HCT116 (cell line): ENCODE measurements at regions not wholly inside any gene's neighbourhood (a gene's known extent, or its start where the extent isn't known, plus 50 kb on each side); places are given as distances from the start of the nearest gene placed in this dataset.

ENCODE experiments used
- ATAC-seq: fragments of 200-7000 bp; cut with Tn5 transposase; 2 replicates; pipeline ENCODE4 v1.9.1; 2020; ENCODE audit warnings: mild to moderate bottlenecking, moderate library complexity
- BruUV-seq: library from RNA; stranded (reverse); fragments of 400-500 nt; replicated peaks from 2 replicates; lab custom pipeline; 2021; lab: Mats Ljungman, UMichigan
- CTCF ChIA-PET: fragments of 300-600 bp; sonication (Branson Sonifier 250); formaldehyde crosslinking; loops from one replicate; lab custom pipeline; 2021; ENCODE audit warnings: antibody characterized with exemption; lab: Charles Lee
- POLR2A ChIA-PET: fragments of 300-600, 350-600 bp; sonication (Branson Sonifier 250); formaldehyde crosslinking; loops from one replicate; lab custom pipeline; 2021; ENCODE audit warnings: antibody characterized with exemption; lab: Charles Lee
- RAD21 ChIA-PET, 2 experiments: fragments of 300-600 bp; sonication (Branson Sonifier 250); formaldehyde crosslinking; loops; one replicate each; lab custom pipeline; 2023; ENCODE audit warnings: low total read pairs in 2 of 2; ENCODE audit not compliant: uncharacterized antibody in 2 of 2, unreplicated experiment in 2 of 2, low non-redundant PET in 1 of 2; lab: Charles Lee
- DNase-seq: peaks from one replicate; pipeline ENCODE4 v3.0.0-alpha.2; 2010; ENCODE audit warnings: low read depth, low spot score
- H2AFZ ChIP-seq: fragments of 200-600 bp; shearing (Covaris generic), sonication (generic); 2 replicates; pipeline ENCODE4 v1.6.1; 2017; ENCODE audit warnings: low read depth, mixed run types, mixed read lengths, antibody characterized with exemption, low read length; ENCODE audit not compliant: poor library complexity, severe bottlenecking
- H3K27ac ChIP-seq: 2 replicates; pipeline ENCODE4 v1.5.1; 2012; ENCODE audit warnings: low read depth, low read length
- H3K27me3 ChIP-seq: fragments of 200-600 bp; sonication (generic); 2 replicates; pipeline ENCODE4 v1.6.1; 2016; ENCODE audit warnings: mixed run types, low read length, mixed read lengths; ENCODE audit not compliant: insufficient read depth
- H3K36me3 ChIP-seq, 2 experiments: fragments of 200-500 bp in 1 of 2; fragments of 200-600 bp in 1 of 2; sonication (Bioruptor generic) in 1 of 2; sonication (generic) in 1 of 2; 2 replicates each; pipeline versions ENCODE4 v1.5.1 to v1.6.1; 2014 to 2016; ENCODE audit warnings: low read length in 2 of 2, inconsistent platforms in 1 of 2, mixed read lengths in 1 of 2, mixed run types in 1 of 2; ENCODE audit not compliant: insufficient read depth in 2 of 2, control insufficient read depth in 1 of 2
- H3K4me1 ChIP-seq, 2 experiments: fragments of 200-600 bp in 1 of 2; sonication (generic) in 1 of 2; 2 replicates each; pipeline versions ENCODE4 v1.5.1 to v1.6.1; 2012 to 2017; ENCODE audit warnings: low read length in 2 of 2, inconsistent platforms in 1 of 2, mild to moderate bottlenecking in 1 of 2, mixed read lengths in 1 of 2, mixed run types in 1 of 2, moderate library complexity in 1 of 2; ENCODE audit not compliant: insufficient read depth in 2 of 2, control insufficient read depth in 1 of 2
- H3K4me2 ChIP-seq: fragments of 200-600 bp; sonication (generic); 2 replicates; pipeline ENCODE4 v1.6.1; 2017; ENCODE audit warnings: mixed run types, low read length, mixed read lengths
- H3K4me3 ChIP-seq, 2 experiments: fragments of 200-600 bp in 1 of 2; sonication (generic) in 1 of 2; replicated peaks in 1 of 2; 2 replicates each; pipeline ENCODE4 v1.5.1; 2011 to 2016; ENCODE audit warnings: low read length in 2 of 2, control low read depth in 1 of 2, low read depth in 1 of 2, mild to moderate bottlenecking in 1 of 2, mixed read lengths in 1 of 2, mixed run types in 1 of 2
- H3K79me2 ChIP-seq: fragments of 200-600 bp; sonication (generic); 2 replicates; pipeline ENCODE4 v1.6.1; 2017; ENCODE audit warnings: mild to moderate bottlenecking, mixed run types, low read length, moderate library complexity, mixed read lengths; ENCODE audit not compliant: insufficient read depth
- H3K9ac ChIP-seq: fragments of 200-600 bp; sonication (generic); 2 replicates; pipeline ENCODE4 v1.6.1; 2016; ENCODE audit warnings: low read length, mixed read lengths
- H3K9me2 ChIP-seq: fragments of 200-600 bp; sonication (generic), shearing (Covaris generic); 2 replicates; pipeline ENCODE4 v1.6.1; 2017; ENCODE audit warnings: mixed run types, mild to moderate bottlenecking, moderate library complexity; ENCODE audit not compliant: insufficient read depth
- H3K9me3 ChIP-seq, 2 experiments: fragments of 200-500 bp in 1 of 2; fragments of 200-600 bp in 1 of 2; sonication (Bioruptor generic) in 1 of 2; sonication (generic) in 1 of 2; 2 replicates each; pipeline ENCODE4 v1.6.1; 2014 to 2017; ENCODE audit warnings: low read length in 2 of 2, mixed read lengths in 2 of 2, inconsistent platforms in 1 of 2, low read depth in 1 of 2, mild to moderate bottlenecking in 1 of 2, mixed run types in 1 of 2, moderate library complexity in 1 of 2; ENCODE audit not compliant: control insufficient read depth in 1 of 2, insufficient read depth in 1 of 2
- H4K20me1 ChIP-seq: fragments of 200-600 bp; sonication (generic), shearing (Covaris generic); 2 replicates; pipeline ENCODE4 v1.6.1; 2017; ENCODE audit warnings: mixed run types, mild to moderate bottlenecking, moderate library complexity; ENCODE audit not compliant: insufficient read depth
- EGR1 ChIP-seq: IDR thresholded peaks from 2 replicates; pipeline ENCODE4 v1.6.1; 2012; ENCODE audit warnings: low read depth
- SP1 ChIP-seq: IDR thresholded peaks from 2 replicates; pipeline ENCODE4 v1.6.1; 2012; ENCODE audit warnings: low read depth
- ZFX ChIP-seq: fragments of 450-650 bp; IDR thresholded peaks from 2 replicates; pipeline ENCODE4 v1.6.1; 2017
- ZNF274 ChIP-seq: fragments of 200-500 bp; sonication (Bioruptor generic); IDR thresholded peaks from 2 replicates; pipeline ENCODE4 v1.6.1; 2014; ENCODE audit warnings: mild to moderate bottlenecking, low read depth, low read length, inconsistent platforms
- intact Hi-C: fragments of 100-400 bp; cut with micrococcal nuclease; formaldehyde crosslinking; loops from 2 replicates; pipeline ENCODE4 v1.10.0; 2022
- TF ChIP-seq, protein P1 (sequence below): IDR thresholded peaks from 2 replicates; pipeline ENCODE4 v1.6.1; 2012; ENCODE audit warnings: low read depth

DNA sequence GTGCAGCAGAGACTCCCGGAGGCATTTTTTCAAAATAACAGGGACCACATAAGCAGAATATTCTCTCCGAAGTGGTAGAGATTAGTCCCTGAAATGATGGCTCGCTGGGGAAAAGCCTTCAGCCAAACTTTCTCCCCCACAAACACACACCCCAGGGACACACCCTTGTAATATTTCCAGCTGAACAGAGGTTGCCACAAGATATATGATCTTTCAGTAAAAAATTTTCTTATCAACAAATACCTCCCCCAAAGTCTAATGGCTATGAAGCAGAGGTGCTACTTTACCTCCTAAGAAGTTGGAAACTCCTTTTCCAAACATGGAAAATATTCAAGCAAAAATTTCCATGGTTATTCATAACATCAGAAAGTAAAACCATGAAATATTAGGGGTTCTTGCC is 190.2 kb upstream of the PALMD start (continued):
- TF ChIP-seq, protein P1, sequence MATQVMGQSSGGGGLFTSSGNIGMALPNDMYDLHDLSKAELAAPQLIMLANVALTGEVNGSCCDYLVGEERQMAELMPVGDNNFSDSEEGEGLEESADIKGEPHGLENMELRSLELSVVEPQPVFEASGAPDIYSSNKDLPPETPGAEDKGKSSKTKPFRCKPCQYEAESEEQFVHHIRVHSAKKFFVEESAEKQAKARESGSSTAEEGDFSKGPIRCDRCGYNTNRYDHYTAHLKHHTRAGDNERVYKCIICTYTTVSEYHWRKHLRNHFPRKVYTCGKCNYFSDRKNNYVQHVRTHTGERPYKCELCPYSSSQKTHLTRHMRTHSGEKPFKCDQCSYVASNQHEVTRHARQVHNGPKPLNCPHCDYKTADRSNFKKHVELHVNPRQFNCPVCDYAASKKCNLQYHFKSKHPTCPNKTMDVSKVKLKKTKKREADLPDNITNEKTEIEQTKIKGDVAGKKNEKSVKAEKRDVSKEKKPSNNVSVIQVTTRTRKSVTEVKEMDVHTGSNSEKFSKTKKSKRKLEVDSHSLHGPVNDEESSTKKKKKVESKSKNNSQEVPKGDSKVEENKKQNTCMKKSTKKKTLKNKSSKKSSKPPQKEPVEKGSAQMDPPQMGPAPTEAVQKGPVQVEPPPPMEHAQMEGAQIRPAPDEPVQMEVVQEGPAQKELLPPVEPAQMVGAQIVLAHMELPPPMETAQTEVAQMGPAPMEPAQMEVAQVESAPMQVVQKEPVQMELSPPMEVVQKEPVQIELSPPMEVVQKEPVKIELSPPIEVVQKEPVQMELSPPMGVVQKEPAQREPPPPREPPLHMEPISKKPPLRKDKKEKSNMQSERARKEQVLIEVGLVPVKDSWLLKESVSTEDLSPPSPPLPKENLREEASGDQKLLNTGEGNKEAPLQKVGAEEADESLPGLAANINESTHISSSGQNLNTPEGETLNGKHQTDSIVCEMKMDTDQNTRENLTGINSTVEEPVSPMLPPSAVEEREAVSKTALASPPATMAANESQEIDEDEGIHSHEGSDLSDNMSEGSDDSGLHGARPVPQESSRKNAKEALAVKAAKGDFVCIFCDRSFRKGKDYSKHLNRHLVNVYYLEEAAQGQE = no peak
- TF ChIP-seq EGR1 = no peak
- no peak for TF ChIP-seq SP1
- no peak for TF ChIP-seq ZNF274

DNA sequence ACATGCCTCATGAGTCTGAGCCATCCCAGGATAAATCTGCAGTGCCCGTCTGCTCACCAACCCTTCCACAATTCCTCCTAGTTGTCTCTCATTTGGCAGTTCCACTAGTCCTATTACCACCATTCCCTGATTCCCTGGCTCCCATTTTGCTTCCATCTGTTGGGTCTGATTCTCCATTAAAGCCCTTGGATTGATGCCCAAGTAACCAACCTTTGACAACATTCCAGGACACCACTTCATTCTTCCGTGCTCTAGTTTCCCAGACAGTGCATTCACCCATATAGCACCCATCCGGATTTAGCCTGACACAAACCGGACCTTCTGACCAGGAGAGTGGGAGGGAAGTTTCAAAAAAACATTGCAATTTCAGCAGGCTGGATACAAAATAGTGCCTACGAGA is 189.4 kb upstream of the PALMD start:
- Histone ChIP-seq H3K27me3 (no peaks in the 10 kb centered on the region), H2AFZ (no peak overlapping the region), H3K4me1 (no peaks in the 10 kb centered on the region), H3K27ac (no peak overlapping the region), H4K20me1 (no peaks in the 10 kb centered on the region), H3K9ac (no peak overlapping the region), H3K36me3 (no peaks in the 10 kb centered on the region), H3K4me2 (no peak overlapping the region), H3K79me2 (no peaks in the 10 kb centered on the region), H3K4me3 (no peak overlapping the region), H3K9me2 (no peaks in the 10 kb centered on the region), H3K9me3 (no peaks in the 10 kb centered on the region)
- DNase-seq = no peak
- intact Hi-C loops = no loop called here
- TF ChIP-seq ZFX = no peak
- POLR2A ChIA-PET = no interaction called here
- RAD21 ChIA-PET = no interaction called here
- CTCF ChIA-PET = no interaction called here
- no TSS peak for BruUV-seq
- ATAC-seq = no peak
